Right kidney (tissue), 1 donor: ENCODE measurements at regions not wholly inside any gene's neighbourhood (a gene's known extent, or its start where the extent isn't known, plus 50 kb on each side); places are given as distances from the start of the nearest gene placed in this dataset.

Experiments
- DNase-seq: peaks from one replicate; pipeline ENCODE4 v3.0.0-alpha.2; 2016

GRCh38 chr1:115203287-115203686 is 114.0 kb upstream of the TSPAN2 start:
- DNase-seq = no peak

GRCh38 chr1:115201598-115201997 is 112.3 kb upstream of the TSPAN2 start:
- no peak for DNase-seq

GRCh38 chr1:115199416-115200132 is 110.3 kb upstream of the TSPAN2 start:
- no peak for DNase-seq

- DNase-seq = no peak
These were observed 109.6 kb upstream of the TSPAN2 start for GRCh38 chr1:115198938-115199337.

- no peak for DNase-seq
These were observed 107.0 kb upstream of the TSPAN2 start for GRCh38 chr1:115196296-115196695.

- DNase-seq = no peak
These were observed 105.2 kb upstream of the TSPAN2 start for GRCh38 chr1:115194506-115194905.

GRCh38 chr1:115193046-115193828 is 103.9 kb upstream of the TSPAN2 start:
- no peak for DNase-seq

- DNase-seq = no peak
These were observed 103.0 kb upstream of the TSPAN2 start for GRCh38 chr1:115192200-115192767.

- no peak for DNase-seq
These were observed 102.4 kb upstream of the TSPAN2 start for GRCh38 chr1:115191691-115192090.

- no peak for DNase-seq
These were observed 101.4 kb upstream of the TSPAN2 start for GRCh38 chr1:115190540-115191170.

GRCh38 chr1:115189814-115190539 is 100.7 kb upstream of the TSPAN2 start:
- DNase-seq = no peak

GRCh38 chr1:115188680-115189395 is 99.5 kb upstream of the TSPAN2 start:
- no peak for DNase-seq

- DNase-seq = no peak
These were observed 97.5 kb upstream of the TSPAN2 start for GRCh38 chr1:115186711-115187265.

GRCh38 chr1:115185336-115185735 is 96.0 kb upstream of the TSPAN2 start:
- no peak for DNase-seq

GRCh38 chr1:115184951-115185331 is 95.6 kb upstream of the TSPAN2 start:
- DNase-seq = no peak

GRCh38 chr1:115184260-115184950 is 95.1 kb upstream of the TSPAN2 start:
- DNase-seq = no peak

- peak; percentile 19 for DNase-seq
These were observed 94.5 kb upstream of the TSPAN2 start for GRCh38 chr1:115183721-115184259.

- no peak for DNase-seq
These were observed 93.9 kb upstream of the TSPAN2 start for GRCh38 chr1:115183158-115183557.

- no peak for DNase-seq
These were observed 92.9 kb upstream of the TSPAN2 start for GRCh38 chr1:115182012-115182715.

- no peak for DNase-seq
These were observed 91.9 kb upstream of the TSPAN2 start for GRCh38 chr1:115181231-115181630.
